Fibroblast of pulmonary artery (primary cell): ENCODE measurements at regions not wholly inside any gene's neighbourhood (a gene's known extent, or its start where the extent isn't known, plus 50 kb on each side); places are given as distances from the start of the nearest gene placed in this dataset.

ENCODE experiments used
- DNase-seq: peaks from one replicate; pipeline ENCODE4 v3.0.0-alpha.2; 2010; ENCODE audit warnings: low read depth
- H3K4me3 ChIP-seq: replicated peaks from 2 replicates; pipeline ENCODE4 v1.5.1; 2011; ENCODE audit warnings: low read depth, mild to moderate bottlenecking, control low read depth, low read length, moderate library complexity
- TF ChIP-seq, protein P1 (sequence below): IDR thresholded peaks from 2 replicates; pipeline ENCODE4 v1.5.1; 2011; ENCODE audit warnings: mild to moderate bottlenecking, control low read depth, low read length, inconsistent platforms; ENCODE audit errors: missing control alignments

DNA sequence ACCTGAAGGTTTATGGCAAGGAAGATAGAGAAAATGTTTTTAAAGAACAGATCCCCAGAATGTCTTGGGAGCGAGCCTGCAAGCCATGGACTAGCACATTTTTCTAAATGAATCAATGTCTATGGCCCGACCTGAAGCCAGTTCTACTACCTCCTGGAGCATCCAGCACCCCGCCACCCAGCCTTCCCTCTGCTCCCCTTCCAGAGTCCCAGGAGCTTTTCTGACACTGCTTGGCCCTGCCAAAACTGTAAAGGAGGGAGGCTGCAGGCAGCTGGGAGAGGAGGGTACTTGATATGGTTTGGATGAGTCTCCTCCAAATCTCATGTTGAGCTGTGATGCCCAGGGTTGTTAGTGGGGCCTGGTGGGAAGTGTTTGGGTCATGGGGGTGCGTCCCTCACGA is 95.5 kb upstream of the FZD10 start:
- no peak for DNase-seq
- TF ChIP-seq, protein P1, sequence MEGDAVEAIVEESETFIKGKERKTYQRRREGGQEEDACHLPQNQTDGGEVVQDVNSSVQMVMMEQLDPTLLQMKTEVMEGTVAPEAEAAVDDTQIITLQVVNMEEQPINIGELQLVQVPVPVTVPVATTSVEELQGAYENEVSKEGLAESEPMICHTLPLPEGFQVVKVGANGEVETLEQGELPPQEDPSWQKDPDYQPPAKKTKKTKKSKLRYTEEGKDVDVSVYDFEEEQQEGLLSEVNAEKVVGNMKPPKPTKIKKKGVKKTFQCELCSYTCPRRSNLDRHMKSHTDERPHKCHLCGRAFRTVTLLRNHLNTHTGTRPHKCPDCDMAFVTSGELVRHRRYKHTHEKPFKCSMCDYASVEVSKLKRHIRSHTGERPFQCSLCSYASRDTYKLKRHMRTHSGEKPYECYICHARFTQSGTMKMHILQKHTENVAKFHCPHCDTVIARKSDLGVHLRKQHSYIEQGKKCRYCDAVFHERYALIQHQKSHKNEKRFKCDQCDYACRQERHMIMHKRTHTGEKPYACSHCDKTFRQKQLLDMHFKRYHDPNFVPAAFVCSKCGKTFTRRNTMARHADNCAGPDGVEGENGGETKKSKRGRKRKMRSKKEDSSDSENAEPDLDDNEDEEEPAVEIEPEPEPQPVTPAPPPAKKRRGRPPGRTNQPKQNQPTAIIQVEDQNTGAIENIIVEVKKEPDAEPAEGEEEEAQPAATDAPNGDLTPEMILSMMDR = no peak
- no peak overlapping the region for H3K4me3 ChIP-seq

DNA sequence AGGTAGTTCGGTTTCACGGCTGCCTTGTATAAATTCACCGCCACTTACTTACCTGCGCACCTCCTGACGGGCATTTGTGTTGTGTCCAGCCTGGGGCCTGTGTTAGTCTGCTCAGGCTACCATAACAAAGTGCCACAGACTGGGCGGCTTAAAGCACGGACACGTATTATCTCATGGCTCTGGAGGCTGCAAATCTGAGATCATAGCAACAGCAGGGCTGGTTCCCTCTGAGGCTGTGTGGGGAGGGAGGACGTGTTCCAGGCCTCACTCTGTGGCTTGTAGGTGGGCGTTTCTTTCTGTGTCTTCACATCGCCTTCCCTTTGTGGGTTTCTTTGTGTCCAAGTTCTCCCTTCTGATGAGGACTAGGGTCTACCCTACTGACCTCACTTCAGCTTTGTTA is 93.5 kb upstream of the FZD10 start:
- TF ChIP-seq, protein P1 = no peak
- no peak overlapping the region for H3K4me3 ChIP-seq

DNA sequence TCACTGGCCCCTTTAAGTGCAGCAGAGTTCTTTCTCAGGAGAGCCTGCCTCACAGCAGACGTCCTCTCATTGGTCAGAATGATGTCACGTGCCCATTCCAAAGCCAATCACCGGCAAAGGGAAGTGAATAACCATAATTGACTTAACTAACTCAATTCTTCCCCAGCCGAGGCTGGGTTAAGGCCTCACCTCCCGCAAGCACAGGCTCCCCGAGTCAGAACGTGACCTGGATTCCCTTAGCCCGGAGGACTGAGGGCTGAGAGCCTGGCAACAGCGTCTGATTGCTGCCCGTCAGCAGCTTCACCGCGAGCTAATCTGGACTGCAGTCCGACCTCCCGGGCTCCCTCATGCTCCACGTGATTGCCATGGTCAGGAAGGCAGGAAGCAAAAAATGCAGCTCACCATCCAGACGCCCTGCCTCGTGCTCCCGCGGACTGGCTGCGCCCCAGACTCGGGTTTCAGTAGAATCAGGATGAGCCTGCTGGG is 92.1 kb upstream of the FZD10 start:
- DNase-seq = no peak
- H3K4me3 ChIP-seq = no peak overlapping the region
- TF ChIP-seq, protein P1 = no peak

More for the DNA sequence above, 93.5 kb upstream of the FZD10 start:
- no peak for DNase-seq

DNA sequence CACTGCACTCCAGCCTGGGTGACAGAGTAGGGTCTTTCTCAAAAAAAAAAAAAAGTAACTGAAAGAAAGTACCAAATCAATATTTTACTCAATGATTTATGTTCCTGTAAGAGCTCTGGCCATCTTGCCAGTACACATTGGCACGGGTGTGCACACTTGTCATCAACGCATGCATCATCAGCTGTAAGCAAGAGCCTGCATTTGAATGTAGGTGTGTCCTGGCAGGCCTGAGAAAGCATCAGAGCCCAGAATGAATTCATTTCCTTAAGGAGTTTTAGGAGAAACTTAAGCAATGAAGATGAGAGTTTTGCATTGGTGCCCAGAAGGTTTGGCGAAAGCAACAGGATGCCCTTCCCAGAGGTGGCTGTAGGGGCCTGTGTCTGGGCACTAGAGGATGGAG is 88.5 kb upstream of the FZD10 start:
- TF ChIP-seq, protein P1 = no peak
- H3K4me3 ChIP-seq = no peak overlapping the region
- no peak for DNase-seq

DNA sequence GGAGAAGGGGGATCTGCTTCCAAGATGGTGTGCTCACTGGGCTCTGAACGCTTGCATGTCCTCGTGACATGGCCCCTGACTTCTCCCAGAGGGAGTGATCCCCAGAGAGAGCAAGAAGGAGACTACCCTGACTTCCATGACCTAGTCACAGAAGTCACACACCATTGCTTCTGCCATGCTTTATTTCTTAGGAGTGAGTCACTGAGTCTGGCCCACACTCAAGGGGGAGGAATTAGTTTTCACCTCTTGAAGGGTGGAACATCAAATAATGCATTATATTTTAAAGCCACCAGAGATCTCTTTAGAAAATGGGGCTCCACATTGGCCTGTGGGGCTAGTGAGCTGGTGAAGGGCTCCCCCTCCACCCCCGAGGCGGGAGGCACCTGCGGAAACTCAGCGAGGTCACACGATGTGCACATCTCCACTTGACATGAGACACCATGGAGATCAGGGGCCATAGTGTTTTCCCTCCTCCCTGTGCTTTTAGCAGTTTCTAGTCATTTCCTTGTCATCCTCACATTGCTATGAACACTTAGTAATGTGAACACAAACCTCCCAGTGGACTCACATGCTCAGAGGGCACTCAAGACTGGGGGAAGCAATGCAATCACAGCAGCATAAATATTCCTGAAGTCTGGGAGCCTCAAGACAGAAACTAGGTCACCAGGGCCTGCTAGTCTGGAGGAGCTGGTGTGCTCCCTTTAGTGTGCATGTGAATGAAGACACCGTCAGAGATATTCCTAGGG is 87.4 kb upstream of the FZD10 start:
- TF ChIP-seq, protein P1 = no peak
- DNase-seq = no peak
- H3K4me3 ChIP-seq = no peak overlapping the region

DNA sequence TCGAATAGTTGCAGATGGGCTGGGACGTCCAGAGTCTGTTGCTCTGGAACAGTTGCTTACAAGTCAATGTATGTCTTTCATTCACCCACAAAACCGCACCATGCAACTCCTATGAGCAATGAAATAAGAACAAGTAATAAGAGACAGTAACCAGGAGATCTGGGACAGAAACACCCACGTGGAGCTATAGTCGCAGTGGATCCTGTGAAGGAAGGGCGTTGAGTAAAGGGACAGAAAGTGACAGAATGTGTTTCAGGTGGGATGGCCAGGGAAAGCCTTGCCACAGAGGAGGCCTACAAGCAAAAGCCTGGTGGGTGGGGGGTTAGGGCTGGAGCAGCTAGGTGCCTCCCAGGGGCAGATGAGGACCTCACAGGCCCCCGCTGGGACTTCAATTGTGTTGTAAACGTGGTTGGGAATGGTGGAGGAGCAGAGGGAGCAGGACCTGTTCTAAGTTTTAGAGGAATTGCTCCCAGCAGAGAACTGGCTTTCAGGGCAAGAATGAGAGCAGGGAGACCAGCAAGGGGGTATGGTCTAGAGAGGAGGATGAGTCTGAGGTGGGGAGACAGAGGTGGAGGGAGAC is 86.7 kb upstream of the FZD10 start:
- TF ChIP-seq, protein P1 = no peak
- no peak for DNase-seq
- H3K4me3 ChIP-seq = no peak overlapping the region
